AG20443 (cell line): ENCODE measurements at regions not wholly inside any gene's neighbourhood (a gene's known extent, or its start where the extent isn't known, plus 50 kb on each side); places are given as distances from the start of the nearest gene placed in this dataset.

Experiments
- DNase-seq: peaks from one replicate; pipeline ENCODE4 v3.0.0; 2012; ENCODE audit warnings: low spot score, mixed read lengths

- DNase-seq = no peak
Observed at GRCh38 chr4:7127576-7127975, 59.7 kb upstream of the GRPEL1 start.

GRCh38 chr4:7126981-7127380, 59.1 kb upstream of the GRPEL1 start:
- DNase-seq = no peak

GRCh38 chr4:7124689-7125442, 57.0 kb upstream of the GRPEL1 start:
- DNase-seq = peak; percentile 88

GRCh38 chr4:7121866-7122653, 54.2 kb upstream of the GRPEL1 start:
- no peak for DNase-seq

- DNase-seq = no peak
Observed at GRCh38 chr4:7121174-7121573, 53.3 kb upstream of the GRPEL1 start.

- no peak for DNase-seq
Observed at GRCh38 chr4:7120341-7120740, 52.5 kb upstream of the GRPEL1 start.

- no peak for DNase-seq
Observed at GRCh38 chr4:7118013-7118832, 50.4 kb upstream of the GRPEL1 start.
